Stimulated activated naive CD8-positive, alpha-beta T cell treated with anti-CD3 and anti-CD28 coated beads, Interleukin-15, amount 100 ng/mL, for 72 hours (primary cell): ENCODE measurements at regions not wholly inside any gene's neighbourhood (a gene's known extent, or its start where the extent isn't known, plus 50 kb on each side); places are given as distances from the start of the nearest gene placed in this dataset.

Experiments used
- ATAC-seq: fragments of 150-1000 bp; cut with Tn5 transposase; 2 replicates; pipeline ENCODE4 v1.10.0; 2021; ENCODE audit warnings: mild to moderate bottlenecking, moderate library complexity
- DNase-seq, 2 donors: peaks; one replicate each; pipeline ENCODE4 v3.0.0; 2021 to 2022
- H3K27ac Mint-ChIP-seq, 2 donors: one replicate each; pipeline ENCODE4 v1.8.0; 2022; ENCODE audit warnings: mild to moderate bottlenecking in 2 of 2, mixed read lengths in 2 of 2, moderate library complexity in 2 of 2
- H3K27me3 Mint-ChIP-seq: one replicate; pipeline ENCODE4 v1.8.0; 2022; ENCODE audit warnings: mixed read lengths
- H3K4me1 Mint-ChIP-seq: one replicate; pipeline ENCODE4 v1.8.0; 2022; ENCODE audit warnings: mild to moderate bottlenecking, mixed read lengths
- H3K4me3 Mint-ChIP-seq, 2 donors: one replicate each; pipeline ENCODE4 v1.8.0; 2022; ENCODE audit warnings: mild to moderate bottlenecking in 2 of 2, mixed read lengths in 2 of 2, moderate library complexity in 1 of 2
- H3K9me3 Mint-ChIP-seq, 2 donors: one replicate each; pipeline ENCODE4 v1.8.0; 2022; ENCODE audit warnings: mixed read lengths in 2 of 2

- H3K27ac Mint-ChIP-seq = no peak overlapping the region
- H3K27me3 Mint-ChIP-seq = peaks cover 44% of the 10 kb centered on the region
- no peak for ATAC-seq
- no peak overlapping the region for H3K4me3 Mint-ChIP-seq
- H3K4me1 Mint-ChIP-seq = no peaks in the 10 kb centered on the region
- H3K9me3 Mint-ChIP-seq = peaks cover 0 to 5% of the 10 kb centered on the region in 2 donors
- DNase-seq = no peak
Observed at GRCh38 chr13:111898956-111899713, 167.8 kb upstream of the SOX1 start.

GRCh38 chr13:111899714-111900389 is 167.1 kb upstream of the SOX1 start:
- H3K9me3 Mint-ChIP-seq = peaks cover 0 to 1% of the 10 kb centered on the region in 2 donors
- no peak overlapping the region for H3K4me3 Mint-ChIP-seq
- H3K4me1 Mint-ChIP-seq = no peaks in the 10 kb centered on the region
- H3K27ac Mint-ChIP-seq = no peak overlapping the region
- no peak for ATAC-seq
- peaks cover 37% of the 10 kb centered on the region for H3K27me3 Mint-ChIP-seq
- DNase-seq = no peak

- Mint-ChIP-seq H3K27ac (no peak overlapping the region), H3K4me3 (no peak overlapping the region), H3K4me1 (no peaks in the 10 kb centered on the region), H3K9me3 (peaks cover 3 to 4% of the 10 kb centered on the region in 2 donors), H3K27me3 (peaks cover 33% of the 10 kb centered on the region)
- ATAC-seq (no peak), DNase-seq (no peak)
Observed at GRCh38 chr13:111900390-111901131, 166.4 kb upstream of the SOX1 start.

- H3K4me1 Mint-ChIP-seq = no peaks in the 10 kb centered on the region
- ATAC-seq (peak; percentile 15), DNase-seq (no peak)
- H3K27ac Mint-ChIP-seq = no peak overlapping the region
- H3K9me3 Mint-ChIP-seq = peaks cover 4 to 6% of the 10 kb centered on the region in 2 donors
- H3K27me3 Mint-ChIP-seq = peaks cover 26% of the 10 kb centered on the region
- no peak overlapping the region for H3K4me3 Mint-ChIP-seq
Observed at GRCh38 chr13:111901267-111901915, 165.6 kb upstream of the SOX1 start.

- H3K4me3 Mint-ChIP-seq = no peak overlapping the region
- no peak for DNase-seq
- peaks cover 12% of the 10 kb centered on the region for H3K27me3 Mint-ChIP-seq
- peaks cover 4 to 6% of the 10 kb centered on the region in 2 donors for H3K9me3 Mint-ChIP-seq
- H3K27ac Mint-ChIP-seq = no peak overlapping the region
- H3K4me1 Mint-ChIP-seq = no peaks in the 10 kb centered on the region
- ATAC-seq = no peak
Observed at GRCh38 chr13:111902726-111903125, 164.2 kb upstream of the SOX1 start.

- Mint-ChIP-seq H3K27ac (no peak overlapping the region), H3K9me3 (peaks cover 4 to 6% of the 10 kb centered on the region in 2 donors), H3K4me1 (no peaks in the 10 kb centered on the region), H3K4me3 (no peak overlapping the region), H3K27me3 (peaks cover 10% of the 10 kb centered on the region)
- no peak for DNase-seq
- ATAC-seq = no peak
Observed at GRCh38 chr13:111903143-111903542, 163.8 kb upstream of the SOX1 start.

GRCh38 chr13:111904166-111904565 is 162.8 kb upstream of the SOX1 start:
- H3K4me1 Mint-ChIP-seq = no peaks in the 10 kb centered on the region
- H3K27me3 Mint-ChIP-seq = peaks cover 10% of the 10 kb centered on the region
- no peak overlapping the region for H3K27ac Mint-ChIP-seq
- no peak overlapping the region for H3K4me3 Mint-ChIP-seq
- no peak for ATAC-seq
- peaks cover 4 to 6% of the 10 kb centered on the region in 2 donors for H3K9me3 Mint-ChIP-seq
- no peak for DNase-seq

GRCh38 chr13:111904701-111905608 is 162.0 kb upstream of the SOX1 start:
- H3K9me3 Mint-ChIP-seq = peaks cover 4 to 6% of the 10 kb centered on the region in 2 donors
- no peak overlapping the region for H3K4me3 Mint-ChIP-seq
- H3K4me1 Mint-ChIP-seq = no peaks in the 10 kb centered on the region
- H3K27me3 Mint-ChIP-seq = peaks cover 10% of the 10 kb centered on the region
- H3K27ac Mint-ChIP-seq = no peak overlapping the region
- ATAC-seq = no peak
- no peak for DNase-seq

- H3K27me3 Mint-ChIP-seq = peaks cover 8% of the 10 kb centered on the region
- peaks cover 4 to 6% of the 10 kb centered on the region in 2 donors for H3K9me3 Mint-ChIP-seq
- no peak for ATAC-seq
- no peak overlapping the region for H3K4me3 Mint-ChIP-seq
- no peak overlapping the region for H3K27ac Mint-ChIP-seq
- no peaks in the 10 kb centered on the region for H3K4me1 Mint-ChIP-seq
- DNase-seq = no peak
Observed at GRCh38 chr13:111905609-111905945, 161.4 kb upstream of the SOX1 start.

- Mint-ChIP-seq H3K27ac (no peak overlapping the region), H3K4me1 (no peaks in the 10 kb centered on the region), H3K27me3 (peaks cover under 1% of the 10 kb centered on the region), H3K4me3 (no peak overlapping the region), H3K9me3 (peaks cover 4 to 6% of the 10 kb centered on the region in 2 donors)
- no peak for DNase-seq
- ATAC-seq = no peak
Observed at GRCh38 chr13:111906306-111906705, 160.6 kb upstream of the SOX1 start.

- Mint-ChIP-seq H3K4me1 (no peaks in the 10 kb centered on the region), H3K4me3 (no peak overlapping the region)
Observed at GRCh38 chr13:111906816-111907215, 160.1 kb upstream of the SOX1 start.

GRCh38 chr13:111907341-111907880 is 159.5 kb upstream of the SOX1 start:
- Mint-ChIP-seq H3K27me3 (no peaks in the 10 kb centered on the region), H3K4me1 (no peaks in the 10 kb centered on the region), H3K4me3 (no peak overlapping the region), H3K9me3 (peaks cover 4 to 6% of the 10 kb centered on the region in 2 donors), H3K27ac (no peak overlapping the region)
- no peak for ATAC-seq
- no peak for DNase-seq

More at GRCh38 chr13:111906816-111907215, 160.1 kb upstream of the SOX1 start:
- DNase-seq = no peak
- no peaks in the 10 kb centered on the region for H3K27me3 Mint-ChIP-seq
- peaks cover 4 to 6% of the 10 kb centered on the region in 2 donors for H3K9me3 Mint-ChIP-seq
- no peak for ATAC-seq
- no peak overlapping the region for H3K27ac Mint-ChIP-seq

GRCh38 chr13:111908361-111908760 is 158.6 kb upstream of the SOX1 start:
- DNase-seq (no peak), ATAC-seq (no peak)
- no peaks in the 10 kb centered on the region for H3K27me3 Mint-ChIP-seq
- no peaks in the 10 kb centered on the region for H3K4me1 Mint-ChIP-seq
- H3K9me3 Mint-ChIP-seq = peaks cover 4 to 6% of the 10 kb centered on the region in 2 donors
- H3K4me3 Mint-ChIP-seq = no peak overlapping the region
- H3K27ac Mint-ChIP-seq = no peak overlapping the region

GRCh38 chr13:111908981-111909380 is 158.0 kb upstream of the SOX1 start:
- ATAC-seq (no peak), DNase-seq (no peak)
- Mint-ChIP-seq H3K4me1 (no peaks in the 10 kb centered on the region), H3K27ac (no peak overlapping the region), H3K4me3 (no peak overlapping the region), H3K9me3 (peaks cover 4 to 6% of the 10 kb centered on the region in 2 donors), H3K27me3 (no peaks in the 10 kb centered on the region)
